ENCODE measurements at regions not wholly inside any gene's neighbourhood (a gene's known extent, or its start where the extent isn't known, plus 50 kb on each side); places are given as distances from the start of the nearest gene placed in this dataset.
"Not testable (repeated sequence)": the region's sequence is repeated elsewhere in the genome, so short reads cannot be mapped to it uniquely, and the experiment has no call there.

DNA sequence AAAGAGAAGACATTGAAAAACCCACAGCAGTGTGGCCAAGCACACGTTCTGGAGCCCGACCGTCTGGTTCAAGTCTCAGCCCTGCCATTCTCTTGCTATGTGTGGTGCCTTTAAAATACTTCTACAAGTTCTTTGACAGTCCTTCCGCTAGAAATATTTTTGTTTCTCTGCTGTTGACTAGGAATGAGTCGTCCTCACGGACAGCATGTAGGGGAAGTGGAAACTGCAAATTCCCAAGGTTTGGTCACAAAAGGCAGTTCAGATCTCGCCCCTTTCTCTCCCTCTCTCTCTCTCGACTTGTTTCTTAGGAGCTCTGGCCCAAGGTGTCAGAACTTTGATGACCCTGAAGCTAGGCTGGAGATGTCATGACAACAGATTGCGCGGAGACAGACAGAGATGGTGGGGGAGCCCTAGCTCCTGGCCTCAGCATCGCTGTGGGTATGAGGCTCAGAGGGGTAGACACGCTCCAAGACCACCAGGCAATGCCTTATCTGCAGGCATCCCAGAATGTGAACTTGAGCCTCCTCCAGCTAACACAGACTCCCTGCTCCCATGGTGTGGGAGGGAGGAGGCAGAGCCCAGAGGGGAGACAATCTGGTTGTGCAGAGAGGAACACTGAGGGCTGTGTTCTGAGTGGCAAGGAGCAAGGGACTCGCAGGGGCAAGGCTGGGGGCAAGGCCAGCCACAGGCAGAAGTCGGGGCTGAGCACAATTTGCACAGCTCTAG is 368.9 kb upstream of the SULF2 start:
- no peak for DNase-seq (ENCODE audit: low spot score)

GRCh38 chr20:48153523-48153922 is 368.2 kb upstream of the SULF2 start:
- DNase-seq (ENCODE audit: low spot score) = no peak

GRCh38 chr20:48153103-48153502 is 367.8 kb upstream of the SULF2 start:
- no peak for DNase-seq (ENCODE audit: low spot score)

DNA sequence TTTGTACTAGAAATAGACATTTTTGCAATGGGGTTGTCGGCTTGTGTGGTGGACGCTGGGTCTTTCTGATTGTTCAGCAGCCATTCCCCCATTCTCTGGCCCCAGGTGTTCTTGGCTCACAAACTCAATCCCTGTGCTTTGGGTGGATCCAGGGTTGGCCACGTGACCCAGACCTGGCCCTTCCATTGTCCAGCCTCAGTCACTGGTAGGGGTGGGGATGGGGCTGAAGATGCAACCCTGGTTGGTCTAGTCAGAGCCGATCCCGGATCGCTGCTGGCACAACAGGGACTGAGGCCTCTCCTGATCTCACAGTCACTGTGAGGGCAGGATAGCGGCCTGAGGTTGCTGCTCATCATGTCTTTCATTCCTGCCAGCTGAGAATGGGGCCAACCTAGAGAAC is 365.3 kb upstream of the SULF2 start:
- no peak for DNase-seq (ENCODE audit: low spot score)

DNA sequence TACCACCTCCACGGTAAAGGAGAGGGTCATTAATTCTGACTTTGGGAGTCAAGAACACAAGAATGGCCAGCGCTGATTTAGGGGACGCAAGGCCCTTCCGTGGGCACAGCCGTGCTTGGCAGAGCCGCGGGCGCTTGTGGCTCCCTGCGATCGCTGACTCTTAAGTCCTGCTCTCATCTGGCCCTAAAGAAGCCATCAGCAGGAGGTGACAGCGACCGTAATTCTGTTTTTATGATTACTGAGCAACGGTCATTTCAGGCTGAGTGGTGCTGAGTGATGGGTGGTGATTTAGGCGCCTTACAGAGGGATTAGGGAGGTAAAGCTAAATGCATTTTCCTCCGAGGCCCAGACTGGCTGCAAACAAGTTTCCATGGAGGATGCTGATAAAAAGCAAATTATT is 364.6 kb upstream of the SULF2 start:
- DNase-seq (ENCODE audit: low spot score) = no peak

- DNase-seq (ENCODE audit: low spot score) = no peak
Measured at GRCh38 chr20:48148916-48149672, 363.8 kb upstream of the SULF2 start.

DNA sequence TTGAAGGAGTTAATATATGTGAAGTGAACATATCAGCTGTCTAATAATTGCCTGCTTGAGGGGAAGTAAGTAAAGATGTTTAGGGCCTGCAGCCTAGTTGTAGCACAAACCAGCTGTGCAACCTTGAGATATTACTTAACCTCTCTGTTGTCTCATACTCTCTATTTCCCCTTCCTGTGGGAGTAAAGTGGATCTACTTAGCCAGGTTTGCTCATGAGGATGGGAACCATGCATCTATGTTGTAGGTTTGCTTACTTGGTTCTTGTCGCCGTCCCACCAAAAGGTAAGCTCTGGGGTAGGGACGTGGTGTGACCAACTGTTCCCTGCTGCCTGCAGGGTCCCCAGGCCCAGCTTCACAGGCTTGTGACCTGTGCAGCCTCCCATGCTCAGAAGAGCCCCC is 362.7 kb upstream of the SULF2 start:
- DNase-seq (ENCODE audit: low spot score) = no peak

GRCh38 chr20:48147311-48147710 is 362.0 kb upstream of the SULF2 start:
- no peak for DNase-seq (ENCODE audit: low spot score)

GRCh38 chr20:48146877-48147276 is 361.6 kb upstream of the SULF2 start:
- DNase-seq (ENCODE audit: low spot score) = no peak

DNA sequence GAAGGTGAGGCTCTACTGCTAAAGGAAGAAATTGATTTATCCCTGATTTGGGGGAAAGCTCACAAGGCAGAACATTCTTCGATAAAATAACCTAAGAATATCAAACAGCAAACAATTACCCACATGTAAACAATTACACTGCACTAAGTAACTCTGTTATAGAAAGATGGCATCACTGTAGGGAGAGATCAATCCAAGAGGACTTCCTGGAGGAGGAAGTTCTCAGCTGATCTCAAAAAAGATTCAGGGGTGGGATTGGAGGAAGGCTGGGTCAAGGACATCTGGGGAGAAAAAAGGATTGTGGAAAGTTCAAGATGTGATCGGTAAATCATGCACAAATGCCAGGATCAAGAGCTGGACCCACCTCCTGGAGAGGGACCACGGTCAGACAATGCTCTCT is 361.0 kb upstream of the SULF2 start:
- no peak for DNase-seq (ENCODE audit: low spot score)

DNA sequence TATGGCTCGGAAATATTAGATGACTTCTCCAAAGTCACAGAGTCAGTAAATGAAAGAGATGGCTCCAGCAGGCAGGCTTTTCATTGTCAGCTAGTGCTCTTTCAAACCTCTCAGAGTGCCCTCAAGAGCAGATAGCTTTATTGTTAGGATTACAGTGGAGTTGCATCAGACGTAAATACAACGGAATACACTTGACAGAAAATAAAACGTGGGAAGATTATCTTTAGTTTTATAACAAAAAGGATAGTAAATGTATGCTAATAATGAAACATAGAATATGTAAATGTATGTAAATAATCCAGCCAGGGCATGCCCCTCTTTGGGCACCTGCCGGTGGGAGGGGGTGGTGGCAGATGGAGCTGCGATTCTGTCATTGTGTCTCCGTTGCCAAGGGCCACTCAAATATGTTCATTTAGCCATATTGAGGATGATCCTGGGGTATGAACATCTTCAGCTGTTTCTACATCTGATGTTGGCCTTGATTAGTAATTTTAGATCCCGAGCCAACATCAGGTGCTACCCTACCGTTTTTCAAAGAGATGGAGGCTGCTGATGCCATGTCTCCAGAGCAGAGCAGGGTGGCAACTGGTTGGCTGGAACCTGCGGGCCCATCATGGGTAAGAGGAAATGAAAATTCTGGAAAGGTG is 358.3 kb upstream of the SULF2 start:
- no peak for DNase-seq (ENCODE audit: low spot score)

- no peak for DNase-seq (ENCODE audit: low spot score)
Measured at GRCh38 chr20:48142516-48142773, 357.2 kb upstream of the SULF2 start.

- no peak for DNase-seq (ENCODE audit: low spot score)
Measured at GRCh38 chr20:48141660-48142515, 356.6 kb upstream of the SULF2 start.

GRCh38 chr20:48139262-48140041 is 354.2 kb upstream of the SULF2 start:
- DNase-seq (ENCODE audit: low spot score) = no peak

- no peak for DNase-seq (ENCODE audit: low spot score)
Measured at GRCh38 chr20:48132834-48133233, 347.6 kb upstream of the SULF2 start.

DNA sequence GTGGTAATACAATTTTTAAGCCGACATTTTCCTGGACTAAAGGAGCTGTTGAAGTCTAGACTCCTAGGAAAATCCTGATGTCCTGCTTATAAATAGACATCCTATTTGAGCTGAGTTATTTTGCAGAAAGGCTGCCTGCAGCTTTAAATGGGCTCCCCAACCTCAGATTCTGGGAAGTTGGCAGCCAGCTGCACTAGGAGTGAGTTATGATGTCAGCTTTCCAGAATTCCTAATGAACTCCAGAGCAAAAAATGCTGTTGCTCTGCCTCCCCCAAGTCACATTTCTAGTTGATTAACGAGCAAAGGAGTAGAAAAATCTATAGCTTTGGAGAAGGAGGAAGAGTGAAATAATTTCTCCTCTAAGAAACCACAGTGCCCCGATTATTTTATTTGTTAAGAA is 346.3 kb upstream of the SULF2 start:
- no peak for DNase-seq (ENCODE audit: low spot score)

GRCh38 chr20:48129345-48129942 is 344.2 kb upstream of the SULF2 start:
- no peak for DNase-seq (ENCODE audit: low spot score)

GRCh38 chr20:48128436-48128835 is 343.2 kb upstream of the SULF2 start:
- DNase-seq (ENCODE audit: low spot score) = no peak

DNA sequence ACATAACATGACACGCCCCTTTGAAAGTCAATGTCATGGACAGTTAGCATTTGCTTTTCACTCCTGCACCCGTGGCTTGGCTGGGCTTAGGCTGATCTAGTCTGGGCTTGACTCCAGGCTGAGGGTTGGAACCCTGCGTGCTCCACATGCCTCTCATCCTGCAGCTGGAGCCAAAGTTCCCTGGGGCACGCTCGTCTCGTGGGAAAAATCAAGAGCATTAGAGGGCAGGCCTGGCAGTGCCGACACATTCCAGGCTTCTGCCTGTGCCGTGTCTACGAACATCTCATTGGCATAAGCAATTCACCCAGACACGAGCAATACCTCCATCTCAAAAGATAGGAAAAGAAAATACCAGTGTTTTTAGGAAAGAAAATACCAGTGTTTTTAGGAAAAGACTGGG is 342.7 kb upstream of the SULF2 start:
- DNase-seq (ENCODE audit: low spot score) = not testable (repeated sequence)

GRCh38 chr20:48127133-48127532 is 341.9 kb upstream of the SULF2 start:
- not testable (repeated sequence) for DNase-seq (ENCODE audit: low spot score)

- DNase-seq (ENCODE audit: low spot score) = no peak
Measured at GRCh38 chr20:48126227-48126740, 341.0 kb upstream of the SULF2 start.
